SKM-1 treated with dmso at 0.1 percent for 144 hours (cell line): ENCODE measurements at regions not wholly inside any gene's neighbourhood (a gene's known extent, or its start where the extent isn't known, plus 50 kb on each side); places are given as distances from the start of the nearest gene placed in this dataset.

ENCODE experiments used
- DNase-seq: peaks from one replicate; lab custom pipeline; 2025; ENCODE audit not compliant: unreplicated experiment; lab: John Stamatoyannopoulos, UW

GRCh38 chr14:39897657-39898056 lies 465.4 kb upstream of the FBXO33 start:
- DNase-seq, result no peak

- DNase-seq, result no peak
These were observed 457.8 kb upstream of the FBXO33 start for GRCh38 chr14:39890026-39890425.

GRCh38 chr14:39884091-39884490 lies 451.9 kb upstream of the FBXO33 start:
- no peak for DNase-seq

GRCh38 chr14:39880965-39881364 lies 448.7 kb upstream of the FBXO33 start:
- no peak for DNase-seq

GRCh38 chr14:39880106-39880695 lies 448.0 kb upstream of the FBXO33 start:
- DNase-seq, result no peak

- no peak for DNase-seq
These were observed 445.5 kb upstream of the FBXO33 start for GRCh38 chr14:39877577-39878190.

- no peak for DNase-seq
These were observed 444.7 kb upstream of the FBXO33 start for GRCh38 chr14:39876916-39877315.

GRCh38 chr14:39875028-39875427 lies 442.8 kb upstream of the FBXO33 start:
- no peak for DNase-seq

GRCh38 chr14:39873791-39874190 lies 441.6 kb upstream of the FBXO33 start:
- DNase-seq, result no peak

GRCh38 chr14:39868949-39869348 lies 436.7 kb upstream of the FBXO33 start:
- no peak for DNase-seq

- no peak for DNase-seq
These were observed 436.0 kb upstream of the FBXO33 start for GRCh38 chr14:39868251-39868650.

- DNase-seq, result no peak
These were observed 431.2 kb upstream of the FBXO33 start for GRCh38 chr14:39863441-39863840.

- DNase-seq, result no peak
These were observed 429.5 kb upstream of the FBXO33 start for GRCh38 chr14:39861696-39862095.

GRCh38 chr14:39861229-39861600 lies 429.0 kb upstream of the FBXO33 start:
- no peak for DNase-seq

GRCh38 chr14:39860596-39861228 lies 428.5 kb upstream of the FBXO33 start:
- no peak for DNase-seq

- DNase-seq, result no peak
These were observed 427.1 kb upstream of the FBXO33 start for GRCh38 chr14:39859314-39859713.

GRCh38 chr14:39857376-39858055 lies 425.3 kb upstream of the FBXO33 start:
- no peak for DNase-seq

- DNase-seq, result no peak
These were observed 421.2 kb upstream of the FBXO33 start for GRCh38 chr14:39853441-39853840.

- DNase-seq, result no peak
These were observed 419.0 kb upstream of the FBXO33 start for GRCh38 chr14:39851202-39851601.

- no peak for DNase-seq
These were observed 415.6 kb upstream of the FBXO33 start for GRCh38 chr14:39847852-39848251.

- DNase-seq, result no peak
These were observed 415.0 kb upstream of the FBXO33 start for GRCh38 chr14:39847194-39847593.

- no peak for DNase-seq
These were observed 411.6 kb upstream of the FBXO33 start for GRCh38 chr14:39843881-39844280.
